GM12878 (cell line): ENCODE measurements at regions not wholly inside any gene's neighbourhood (a gene's known extent, or its start where the extent isn't known, plus 50 kb on each side); places are given as distances from the start of the nearest gene placed in this dataset.

Source experiments
- ATAC-seq: fragments of 200-7000 bp; cut with Tn5 transposase; 3 replicates; pipeline ENCODE4 v1.9.1; 2020; ENCODE audit warnings: mild to moderate bottlenecking, moderate library complexity
- BruUV-seq: library from RNA; stranded (reverse); fragments of 400-500 nt; replicated peaks from 2 replicates; lab custom pipeline; 2021; lab: Mats Ljungman, UMichigan
- CTCF ChIA-PET: fragments of 300-600 bp; sonication (Branson Sonifier 250); formaldehyde crosslinking; extraction: SDS; loops from one replicate; lab custom pipeline; 2021; ENCODE audit warnings: inconsistent platforms; lab: Yijun Ruan, JAX
- POLR2A ChIA-PET: fragments of 350-600 bp; formaldehyde crosslinking; extraction: SDS; loops from one replicate; lab custom pipeline; 2021; ENCODE audit warnings: inconsistent platforms; lab: Charles Lee
- RAD21 ChIA-PET: fragments of 300-600 bp; sonication (Branson Sonifier 250); formaldehyde crosslinking; loops from one replicate; lab custom pipeline; 2023; ENCODE audit warnings: antibody characterized with exemption; ENCODE audit not compliant: unreplicated experiment; lab: Charles Lee
- SMC1A ChIA-PET: fragments of 300-600 bp; sonication (Branson Sonifier 250); formaldehyde crosslinking; loops from one replicate; lab custom pipeline; 2023; ENCODE audit not compliant: unreplicated experiment, uncharacterized antibody; lab: Charles Lee
- DNase-seq: peaks from one replicate; pipeline ENCODE4 v3.0.0-alpha.2; 2011; ENCODE audit warnings: low read depth, low spot score
- FAIRE-seq: peaks from 3 replicates; lab custom pipeline; 2011; peaks lifted over from hg19 to GRCh38; lab: Jason Lieb, UNC
- H2AFZ ChIP-seq: 2 replicates; pipeline ENCODE4 v1.6.0; 2011; ENCODE audit warnings: low read depth, low read length, control low read depth; ENCODE audit not compliant: control insufficient read depth
- H3K27ac ChIP-seq: 2 replicates; pipeline ENCODE4 v1.5.1; 2011; ENCODE audit warnings: control low read depth; ENCODE audit not compliant: control insufficient read depth, insufficient read depth
- H3K27me3 ChIP-seq, 2 experiments: replicated peaks in 1 of 2; 2 replicates each; pipeline versions ENCODE4 v1.6.0 to v1.6.1; 2011; ENCODE audit warnings: low read length in 1 of 2; ENCODE audit not compliant: control insufficient read depth in 2 of 2, insufficient read depth in 2 of 2
- H3K36me3 ChIP-seq, 2 experiments: 2 replicates each; pipeline ENCODE4 v1.5.1; 2011; ENCODE audit warnings: low read length in 1 of 2; ENCODE audit not compliant: control insufficient read depth in 2 of 2, insufficient read depth in 2 of 2
- H3K4me1 ChIP-seq: 2 replicates; pipeline ENCODE4 v1.6.1; 2011; ENCODE audit warnings: mild to moderate bottlenecking, low read length, moderate library complexity, mixed read lengths; ENCODE audit not compliant: control insufficient read depth, insufficient read depth
- H3K4me2 ChIP-seq: 2 replicates; pipeline ENCODE4 v1.6.0; 2011; ENCODE audit warnings: control low read depth; ENCODE audit not compliant: control insufficient read depth, insufficient read depth
- H3K4me3 ChIP-seq: fragments of 200-600 bp; sonication (generic); 2 replicates; pipeline ENCODE4 v1.5.1; 2016
- H3K79me2 ChIP-seq: 2 replicates; pipeline ENCODE4 v1.6.0; 2011; ENCODE audit warnings: low read length; ENCODE audit not compliant: control insufficient read depth, insufficient read depth
- H3K9ac ChIP-seq: 2 replicates; pipeline ENCODE4 v1.8.0; 2011; ENCODE audit warnings: low read length, control low read depth, mixed read lengths; ENCODE audit not compliant: control insufficient read depth, insufficient read depth
- H3K9me3 ChIP-seq: replicated peaks from 3 replicates; pipeline ENCODE4 v1.5.1; 2011; ENCODE audit warnings: mild to moderate bottlenecking, low read length; ENCODE audit not compliant: control insufficient read depth, insufficient read depth
- H4K20me1 ChIP-seq: 2 replicates; pipeline ENCODE4 v1.6.0; 2011; ENCODE audit not compliant: control insufficient read depth, insufficient read depth
- EGR1 ChIP-seq, 2 experiments: IDR thresholded peaks; 1 replicate in 1 of 2; 2 replicates in 1 of 2; pipeline ENCODE4 v1.6.1; 2011 to 2012; ENCODE audit warnings: low read depth in 2 of 2, low read length in 2 of 2, borderline replicate concordance in 1 of 2, mild to moderate bottlenecking in 1 of 2, moderate library complexity in 1 of 2
- GATAD2B ChIP-seq: fragments of 450-650 bp; conservative IDR thresholded peaks from 2 replicates; pipeline ENCODE4 v1.6.1; 2017; ENCODE audit warnings: low read depth, mild to moderate bottlenecking, moderate library complexity
- IKZF1 ChIP-seq: fragments of 450-650 bp; conservative IDR thresholded peaks from 2 replicates; pipeline ENCODE4 v1.6.1; 2017; ENCODE audit warnings: antibody characterized with exemption, mild to moderate bottlenecking
- IRF4 ChIP-seq: IDR thresholded peaks from 2 replicates; pipeline ENCODE4 v1.6.1; 2011; ENCODE audit warnings: low read depth, low read length
- KDM1A ChIP-seq: fragments of 200-600 bp; sonication (generic); IDR thresholded peaks from 2 replicates; pipeline ENCODE4 v1.6.1; 2016; ENCODE audit warnings: borderline replicate concordance
- NFXL1 ChIP-seq: fragments of 450-650 bp; IDR thresholded peaks from 2 replicates; pipeline ENCODE4 v1.6.1; 2017; ENCODE audit warnings: antibody characterized with exemption, mild to moderate bottlenecking, borderline replicate concordance
- POLR2A ChIP-seq: IDR thresholded peaks from 2 replicates; pipeline ENCODE4 v1.6.1; 2011; ENCODE audit warnings: low read depth, mild to moderate bottlenecking, low read length
- SIN3A ChIP-seq: IDR thresholded peaks from 2 replicates; pipeline ENCODE4 v1.6.1; 2012; ENCODE audit warnings: low read depth, low read length, improper control_type of control experiment
- ZBED1 ChIP-seq: IDR thresholded peaks from 2 replicates; pipeline ENCODE4 v1.6.1; 2016; ENCODE audit warnings: borderline replicate concordance
- WGBS: methylation state at CpG from one replicate; pipeline ENCODE4 v1.1.6; 2016; ENCODE audit warnings: low lambda C conversion rate; ENCODE audit not compliant: insufficient replicate concordance, insufficient coverage; ENCODE audit errors: missing lambda C conversion rate; 5-methylcytosine and 5-hydroxymethylcytosine counted together
- in situ Hi-C: fragments of 300-500 bp; cut with MboI; formaldehyde crosslinking; loops from 9 replicates; pipeline ENCODE4 v1.14.3; 2018; ENCODE audit warnings: mixed read lengths
- intact Hi-C: fragments of 100-400 bp; cut with micrococcal nuclease; formaldehyde crosslinking; loops from one replicate; pipeline ENCODE4 v1.14.2; 2022; ENCODE audit not compliant: unreplicated experiment
- TF ChIP-seq, protein P1 (sequence below): IDR thresholded peaks from 2 replicates; pipeline ENCODE4 v1.6.1; 2012; ENCODE audit warnings: low read depth, low read length, improper control_type of control experiment
- TF ChIP-seq, protein P2 (sequence below): fragments of 450-650 bp; IDR thresholded peaks from 2 replicates; pipeline ENCODE4 v1.6.1; 2017; ENCODE audit warnings: mild to moderate bottlenecking, moderate library complexity

- no peak for DNase-seq
- Histone ChIP-seq H3K27ac (no peak overlapping the region), H3K9me3 (no peaks in the 10 kb centered on the region), H4K20me1 (no peaks in the 10 kb centered on the region), H2AFZ (no peak overlapping the region), H3K27me3 (no peaks in the 10 kb centered on the region), H3K4me2 (no peak overlapping the region), H3K4me1 (no peaks in the 10 kb centered on the region), H3K9ac (no peak overlapping the region), H3K36me3 (no peaks in the 10 kb centered on the region), H3K4me3 (no peak overlapping the region), H3K79me2 (no peaks in the 10 kb centered on the region)
- POLR2A ChIA-PET, result no interaction called here
- no TSS peak for BruUV-seq
- no peak for TF ChIP-seq IKZF1
- TF ChIP-seq GATAD2B, result no peak
- TF ChIP-seq IRF4, result no peak
- TF ChIP-seq ZBED1, result no peak
- no peak for TF ChIP-seq KDM1A
- no peak for TF ChIP-seq SIN3A
- no peak for TF ChIP-seq NFXL1
- TF ChIP-seq, protein P1, sequence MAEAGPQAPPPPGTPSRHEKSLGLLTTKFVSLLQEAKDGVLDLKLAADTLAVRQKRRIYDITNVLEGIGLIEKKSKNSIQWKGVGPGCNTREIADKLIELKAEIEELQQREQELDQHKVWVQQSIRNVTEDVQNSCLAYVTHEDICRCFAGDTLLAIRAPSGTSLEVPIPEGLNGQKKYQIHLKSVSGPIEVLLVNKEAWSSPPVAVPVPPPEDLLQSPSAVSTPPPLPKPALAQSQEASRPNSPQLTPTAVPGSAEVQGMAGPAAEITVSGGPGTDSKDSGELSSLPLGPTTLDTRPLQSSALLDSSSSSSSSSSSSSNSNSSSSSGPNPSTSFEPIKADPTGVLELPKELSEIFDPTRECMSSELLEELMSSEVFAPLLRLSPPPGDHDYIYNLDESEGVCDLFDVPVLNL, result no peak
- RAD21 ChIA-PET, result no interaction called here
- FAIRE-seq, result no peak
- intact Hi-C loops, result no loop called here
- no peak for ATAC-seq
- 0% methylated on average over 1 of the region's 1 CpG for WGBS
- in situ Hi-C loops, result no loop called here
- CTCF ChIA-PET, result no interaction called here
- SMC1A ChIA-PET, result no interaction called here
These were observed 826.8 kb downstream of the NTRK3 start for GRCh38 chr15:87429754-87430153.

- ChIA-PET CTCF (no interaction called here), SMC1A (no interaction called here), RAD21 (no interaction called here), POLR2A (no interaction called here)
- ATAC-seq (no peak), FAIRE-seq (no peak), DNase-seq (no peak)
- in situ Hi-C loops, result no loop called here
- no peak overlapping the region for H3K27ac ChIP-seq
- H3K36me3 ChIP-seq, result no peaks in the 10 kb centered on the region
- H3K79me2 ChIP-seq, result no peaks in the 10 kb centered on the region
- H2AFZ ChIP-seq, result no peak overlapping the region
- no peaks in the 10 kb centered on the region for H3K4me1 ChIP-seq
- no peaks in the 10 kb centered on the region for H4K20me1 ChIP-seq
- H3K27me3 ChIP-seq, result no peaks in the 10 kb centered on the region
- no TSS peak for BruUV-seq
- H3K4me2 ChIP-seq, result no peak overlapping the region
- no peak overlapping the region for H3K4me3 ChIP-seq
- TF ChIP-seq POLR2A (no peak), EGR1 (IDR thresholded peaks at IDR 0.05; ENCODE audit: borderline replicate concordance in 1 of 2, low read depth in 2 of 2, low read length in 2 of 2) (no peak)
- TF ChIP-seq, protein P2, sequence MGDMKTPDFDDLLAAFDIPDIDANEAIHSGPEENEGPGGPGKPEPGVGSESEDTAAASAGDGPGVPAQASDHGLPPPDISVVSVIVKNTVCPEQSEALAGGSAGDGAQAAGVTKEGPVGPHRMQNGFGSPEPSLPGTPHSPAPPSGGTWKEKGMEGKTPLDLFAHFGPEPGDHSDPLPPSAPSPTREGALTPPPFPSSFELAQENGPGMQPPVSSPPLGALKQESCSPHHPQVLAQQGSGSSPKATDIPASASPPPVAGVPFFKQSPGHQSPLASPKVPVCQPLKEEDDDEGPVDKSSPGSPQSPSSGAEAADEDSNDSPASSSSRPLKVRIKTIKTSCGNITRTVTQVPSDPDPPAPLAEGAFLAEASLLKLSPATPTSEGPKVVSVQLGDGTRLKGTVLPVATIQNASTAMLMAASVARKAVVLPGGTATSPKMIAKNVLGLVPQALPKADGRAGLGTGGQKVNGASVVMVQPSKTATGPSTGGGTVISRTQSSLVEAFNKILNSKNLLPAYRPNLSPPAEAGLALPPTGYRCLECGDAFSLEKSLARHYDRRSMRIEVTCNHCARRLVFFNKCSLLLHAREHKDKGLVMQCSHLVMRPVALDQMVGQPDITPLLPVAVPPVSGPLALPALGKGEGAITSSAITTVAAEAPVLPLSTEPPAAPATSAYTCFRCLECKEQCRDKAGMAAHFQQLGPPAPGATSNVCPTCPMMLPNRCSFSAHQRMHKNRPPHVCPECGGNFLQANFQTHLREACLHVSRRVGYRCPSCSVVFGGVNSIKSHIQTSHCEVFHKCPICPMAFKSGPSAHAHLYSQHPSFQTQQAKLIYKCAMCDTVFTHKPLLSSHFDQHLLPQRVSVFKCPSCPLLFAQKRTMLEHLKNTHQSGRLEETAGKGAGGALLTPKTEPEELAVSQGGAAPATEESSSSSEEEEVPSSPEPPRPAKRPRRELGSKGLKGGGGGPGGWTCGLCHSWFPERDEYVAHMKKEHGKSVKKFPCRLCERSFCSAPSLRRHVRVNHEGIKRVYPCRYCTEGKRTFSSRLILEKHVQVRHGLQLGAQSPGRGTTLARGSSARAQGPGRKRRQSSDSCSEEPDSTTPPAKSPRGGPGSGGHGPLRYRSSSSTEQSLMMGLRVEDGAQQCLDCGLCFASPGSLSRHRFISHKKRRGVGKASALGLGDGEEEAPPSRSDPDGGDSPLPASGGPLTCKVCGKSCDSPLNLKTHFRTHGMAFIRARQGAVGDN, result no peak
- intact Hi-C loops, result no loop called here
- 0% methylated on average over 2 of the region's 2 CpGs for WGBS
- no peaks in the 10 kb centered on the region for H3K9me3 ChIP-seq
- H3K9ac ChIP-seq, result no peak overlapping the region
These were observed 836.5 kb downstream of the NTRK3 start for GRCh38 chr15:87420017-87420416.
